Heart left ventricle (tissue), 16 donors: ENCODE measurements at regions not wholly inside any gene's neighbourhood (a gene's known extent, or its start where the extent isn't known, plus 50 kb on each side); places are given as distances from the start of the nearest gene placed in this dataset.

ENCODE experiments used
- ATAC-seq, 4 donors: fragments of 200-7000 bp; cut with Tn5 transposase; one replicate each; pipeline ENCODE4 v1.9.1; 2020 to 2022; ENCODE audit warnings: moderate library complexity in 4 of 4, mild to moderate bottlenecking in 3 of 4, moderate number of reproducible peaks in 1 of 4
- DNase-seq, 5 donors: peaks; one replicate each; pipeline ENCODE4 v3.0.0-alpha.2; 2020
- H3K27ac ChIP-seq, 12 donors: fragments of 200-600 bp; sonication (generic) in 4 of 12; one replicate each; pipeline versions ENCODE4 v1.5.0 to v1.8.0; 2016 to 2022; ENCODE audit warnings: mild to moderate bottlenecking in 2 of 12
- H3K27me3 ChIP-seq, 9 donors: fragments of 200-600 bp; sonication (generic) in 2 of 9; one replicate each; pipeline versions ENCODE4 v1.5.1 to v1.8.0; 2016 to 2022; ENCODE audit warnings: mild to moderate bottlenecking in 3 of 9
- H3K36me3 ChIP-seq, 9 donors: fragments of 200-600 bp; sonication (generic) in 2 of 9; one replicate each; pipeline versions ENCODE4 v1.5.0 to v1.8.0; 2018 to 2022; ENCODE audit warnings: mild to moderate bottlenecking in 2 of 9
- H3K4me1 ChIP-seq, 12 donors: fragments of 200-600 bp; sonication (generic) in 4 of 12; one replicate each; pipeline versions ENCODE4 v1.5.0 to v1.8.0; 2016 to 2022; ENCODE audit warnings: mild to moderate bottlenecking in 3 of 12
- H3K4me3 ChIP-seq, 12 donors: fragments of 200-600 bp; sonication (generic) in 4 of 12; one replicate each; pipeline versions ENCODE4 v1.5.0 to v1.8.0; 2017 to 2022; ENCODE audit warnings: mild to moderate bottlenecking in 9 of 12, moderate library complexity in 4 of 12
- H3K9me3 ChIP-seq, 12 donors: fragments of 200-600 bp; sonication (generic) in 4 of 12; one replicate each; pipeline versions ENCODE4 v1.5.0 to v1.8.0; 2016 to 2022; ENCODE audit warnings: mild to moderate bottlenecking in 1 of 12
- CTCF ChIP-seq, 12 donors: fragments of 200-600 bp; sonication (generic) in 4 of 12; IDR thresholded peaks; one replicate each; pipeline versions ENCODE4 v1.5.0 to v1.8.0; 2018 to 2022; ENCODE audit warnings: antibody characterized with exemption in 12 of 12, mild to moderate bottlenecking in 5 of 12
- POLR2A ChIP-seq, 2 donors: fragments of 450-650 bp; IDR thresholded peaks; one replicate each; pipeline ENCODE4 v1.6.1; 2017; ENCODE audit warnings: antibody characterized with exemption in 2 of 2, mild to moderate bottlenecking in 2 of 2, moderate library complexity in 2 of 2
- WGBS, 4 donors: extraction: QIAGEN DNeasy Blood & Tissue Kit in 2 of 4; methylation state at CpG; one replicate each; pipeline versions ENCODE4 v1.1.5 to v1.1.7; 2013 to 2018; 5-methylcytosine and 5-hydroxymethylcytosine counted together
- intact Hi-C, 10 donors: fragments of 100-400 bp; cut with DNase I; formaldehyde crosslinking; loops; one replicate each; pipeline versions ENCODE4 v1.11.1 to v1.14.2; 2022
- donor health status: ischemic (EF 13 %, LVEDD 7.1; RV severe dilation, severe dysfunction).
- donor health status: healthy with polysubstance abuse.
- donor health status: DM: no; HTN: yes; CAD: no.
- donor health status: DM: no; HTN: no; CAD: no.
- donor health status: ischemic (EF 25% LVEDD 6.9; RV normal size, moderate dysfunction).
- donor health status: ischemic (EF 25% LVEDD 5.7; RV mildly dilated, moderate dysfunction).
- donor health status: healthy.
- donor health status: DM: yes; HTN: yes; CAD: no.
- donor health status: ischemic (EF 35%, LVEDD 5.7; RV mildly dilated, moderate dysfunction).
- donor health status: nonischemic (EF 11% LVEDD 7.7; RV severe dilation, severe dysfunction).
- donor health status: DM: yes; HTN: yes; CAD: no.
- donor health status: PGD.
- donor health status: ischemic (EF 29% LVEDD 5.4; RV normal size, mild dysfunction).
- donor health status: nonischemic (EF 23%, LVEDD 6.1; RV moderate dilation, normal function).

GRCh38 chr20:60211618-60212463 lies 253.6 kb downstream of the CDH26 start:
- TF ChIP-seq CTCF (IDR thresholded peaks at IDR 0.05) (no peak), POLR2A (IDR thresholded peaks at IDR 0.05) (no peak)
- ATAC-seq = no peak
- H3K4me3 ChIP-seq = no peak overlapping the region
- H3K4me1 ChIP-seq = peaks cover 0 to 19% (median 0%) of the 10 kb centered on the region in 12 donors
- no peaks in the 10 kb centered on the region for H3K36me3 ChIP-seq
- H3K9me3 ChIP-seq = no peaks in the 10 kb centered on the region
- H3K27me3 ChIP-seq = peaks cover 0 to 3% (median 0%) of the 10 kb centered on the region in 9 donors
- 81 to 91% (median 90%) methylated on average over 18 of the region's 18 CpGs for WGBS, 4 donors
- intact Hi-C loops = loop anchor here in 7 of 10 donors (2.0 to 10.0 kb wide), 12 partner anchors 155 to 1685 kb away; partner anchors contain the start of gene CDH4 (in 1 of the 7)
- H3K27ac ChIP-seq = no peak overlapping the region
- DNase-seq = no peak

- no peaks in the 10 kb centered on the region for H3K36me3 ChIP-seq
- peaks cover 0 to 17% (median 0%) of the 10 kb centered on the region in 12 donors for H3K4me1 ChIP-seq
- no peak for ATAC-seq
- H3K4me3 ChIP-seq = no peak overlapping the region
- no peak for TF ChIP-seq POLR2A (IDR thresholded peaks at IDR 0.05)
- no peak for TF ChIP-seq CTCF (IDR thresholded peaks at IDR 0.05)
- H3K9me3 ChIP-seq = no peaks in the 10 kb centered on the region
- H3K27me3 ChIP-seq = peaks cover 0 to 9% (median 0%) of the 10 kb centered on the region in 9 donors
- H3K27ac ChIP-seq = no peak overlapping the region
- intact Hi-C loops = loop anchor here in 7 of 10 donors (5.0 to 10.0 kb wide), 10 partner anchors 155 to 1685 kb away; partner anchors contain the start of gene CDH4 (in 1 of the 7)
- 72 to 92% (median 89%) methylated on average over 3 of the region's 3 CpGs for WGBS, 4 donors
- no peak for DNase-seq
Observed at GRCh38 chr20:60212695-60213094, 254.5 kb downstream of the CDH26 start.

GRCh38 chr20:60213126-60213893 lies 255.1 kb downstream of the CDH26 start:
- Histone ChIP-seq H3K4me1 (peaks cover 0 to 13% (median 0%) of the 10 kb centered on the region in 12 donors), H3K36me3 (no peaks in the 10 kb centered on the region), H3K27me3 (peaks cover 0 to 13% (median 0%) of the 10 kb centered on the region in 9 donors), H3K4me3 (no peak overlapping the region), H3K9me3 (no peaks in the 10 kb centered on the region), H3K27ac (no peak overlapping the region)
- DNase-seq = no peak
- TF ChIP-seq CTCF (IDR thresholded peaks at IDR 0.05) (no peak), POLR2A (IDR thresholded peaks at IDR 0.05) (no peak)
- intact Hi-C loops = loop anchor here in 7 of 10 donors (5.0 to 10.0 kb wide), 10 partner anchors 156 to 1684 kb away; partner anchors contain the start of gene CDH4 (in 1 of the 7)
- no peak for ATAC-seq
- 76 to 82% (median 77%) methylated on average over 10 to 14 of the region's 14 CpGs for WGBS, 4 donors
